Stimulated activated CD4-positive, alpha-beta T cell treated with anti-CD3 and anti-CD28 coated beads, Interleukin-2, amount 100 ng/mL, for 48 hours (primary cell): ENCODE measurements at regions not wholly inside any gene's neighbourhood (a gene's known extent, or its start where the extent isn't known, plus 50 kb on each side); places are given as distances from the start of the nearest gene placed in this dataset.

ENCODE experiments used
- DNase-seq, 2 donors: peaks; one replicate each; pipeline ENCODE4 v3.0.0-alpha.2; 2020

- DNase-seq: no peak
Observed at GRCh38 chr1:112783059-112783458, 67.9 kb upstream of the PPM1J start.

DNA sequence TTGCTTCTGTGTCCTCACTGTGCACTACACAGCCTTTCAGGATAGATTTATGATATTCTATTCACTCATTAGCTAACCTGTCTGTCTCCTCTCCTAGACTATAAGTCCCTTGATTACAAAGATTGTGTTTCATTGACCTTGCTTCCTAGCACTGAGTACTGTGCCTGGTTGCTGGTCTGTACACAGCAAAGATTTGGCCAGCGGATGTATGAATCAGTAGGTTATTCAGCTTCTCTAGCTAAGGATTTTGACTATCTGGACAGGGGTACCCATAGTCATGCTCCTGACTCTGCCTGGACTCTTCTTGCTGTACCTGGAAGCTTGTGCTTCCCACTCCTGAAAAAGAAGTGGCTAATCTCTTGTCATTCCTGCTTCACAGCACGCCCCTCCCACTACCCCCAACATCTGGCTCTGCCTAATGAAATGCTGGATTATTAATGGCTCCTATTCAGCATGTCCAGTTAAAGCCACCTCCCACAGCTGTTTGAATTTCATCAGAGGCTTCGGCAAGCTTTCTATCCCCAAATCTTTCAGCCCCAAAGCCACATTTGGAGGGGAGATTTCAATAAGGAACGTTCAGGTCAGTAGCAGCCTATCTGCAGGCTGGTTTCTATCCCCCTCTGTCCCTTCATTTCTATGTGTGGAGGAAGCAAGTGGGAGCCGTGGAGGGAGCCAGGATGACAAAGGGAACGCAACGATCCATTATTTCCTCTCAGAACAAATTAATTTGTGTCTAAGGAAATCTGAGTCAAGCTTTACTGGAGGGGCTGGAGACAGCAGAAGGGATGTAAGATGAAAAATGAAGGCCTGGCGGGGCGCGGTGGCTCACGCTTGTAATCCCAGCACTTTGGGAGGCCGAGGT, 64.8 kb upstream of the PPM1J start:
- no peak for DNase-seq

DNA sequence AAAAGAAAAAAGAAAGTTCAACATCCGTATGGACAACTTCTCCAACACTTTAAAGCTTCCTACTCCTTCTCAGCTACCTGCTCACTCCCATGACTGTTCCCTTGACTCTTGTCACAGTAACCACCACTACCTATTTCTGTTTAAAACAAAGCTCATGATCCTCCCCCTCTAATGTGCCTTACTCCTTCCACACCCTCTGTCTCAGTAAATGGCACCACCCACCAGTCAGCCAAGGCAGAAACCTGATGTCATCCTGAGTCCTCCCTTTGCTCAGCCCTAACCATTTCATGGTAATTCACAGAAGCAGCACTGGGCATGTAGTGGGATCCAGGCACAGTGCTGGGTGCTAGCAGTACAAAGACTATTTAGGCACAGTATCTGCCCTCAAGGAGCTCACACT, 63.0 kb upstream of the PPM1J start:
- no peak for DNase-seq

GRCh38 chr1:112776688-112777087, 61.6 kb upstream of the PPM1J start:
- DNase-seq: no peak

DNA sequence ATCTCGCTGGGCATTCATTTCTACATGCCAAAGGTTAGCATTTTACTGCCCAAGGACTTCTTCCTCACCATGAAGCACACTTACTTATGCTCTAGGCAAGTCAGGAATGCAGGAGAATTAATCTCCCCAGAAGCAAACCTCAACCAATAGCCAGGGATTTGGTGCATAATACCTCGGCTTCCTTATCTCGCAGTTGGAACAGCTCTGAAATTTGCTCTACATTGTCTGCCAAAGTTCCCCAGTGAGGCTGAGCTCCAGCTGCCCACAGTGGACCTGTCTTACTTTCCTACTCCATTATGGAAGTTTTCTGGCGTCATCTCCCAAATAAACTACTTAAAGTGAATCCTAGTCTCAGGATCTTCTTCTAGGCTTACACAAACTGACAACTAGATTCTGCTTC, 57.6 kb upstream of the PPM1J start:
- DNase-seq: no peak

DNA sequence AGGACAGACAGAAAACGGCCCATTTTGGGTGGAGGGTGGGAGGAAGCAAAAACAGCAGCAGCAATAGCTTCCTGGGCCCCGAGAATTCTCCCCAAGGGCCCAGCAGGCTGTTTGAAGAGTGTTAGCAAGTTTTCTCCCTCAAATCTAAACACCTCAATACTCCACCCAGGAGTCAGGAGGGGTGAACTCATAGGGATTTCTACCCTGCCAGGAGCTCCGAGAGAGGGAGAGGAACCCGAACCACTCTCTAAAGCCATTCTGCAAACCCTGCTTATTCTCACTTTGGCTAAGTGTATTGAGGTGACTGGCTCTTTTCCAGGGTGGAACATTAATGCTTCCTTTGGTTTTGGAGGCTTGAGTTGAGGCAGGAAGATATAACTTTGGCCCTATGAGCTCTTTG, 55.6 kb upstream of the PPM1J start:
- no peak for DNase-seq

- no peak for DNase-seq
Observed at GRCh38 chr1:112769611-112770010, 54.5 kb upstream of the PPM1J start.

DNA sequence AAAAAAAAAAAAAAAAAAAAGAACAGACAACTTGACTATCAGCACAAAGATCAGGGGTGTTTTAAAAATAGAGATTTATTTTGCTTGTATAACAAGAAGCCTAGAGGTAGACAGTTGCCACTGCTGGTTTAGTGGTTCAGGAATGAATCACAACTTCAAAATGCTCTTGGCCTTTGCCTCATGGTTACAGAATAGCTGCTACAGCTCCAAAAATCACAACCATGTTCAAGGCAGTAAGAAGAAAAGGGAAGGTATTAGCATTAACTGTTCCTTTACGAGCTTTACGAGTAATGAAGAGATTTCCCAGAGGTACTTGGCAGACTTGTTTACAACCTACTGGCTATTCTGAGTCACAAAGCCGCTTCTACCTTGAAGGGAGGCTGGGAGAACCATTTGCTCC, 52.5 kb upstream of the PPM1J start:
- no peak for DNase-seq
